Osteocyte (in vitro differentiated cells): ENCODE measurements at regions not wholly inside any gene's neighbourhood (a gene's known extent, or its start where the extent isn't known, plus 50 kb on each side); places are given as distances from the start of the nearest gene placed in this dataset.

ENCODE experiments used
- DNase-seq: peaks from one replicate; pipeline ENCODE4 v3.0.0; 2021; ENCODE audit warnings: mixed read lengths; ENCODE audit not compliant: unreplicated experiment; ENCODE audit errors: extremely low spot score
- H3K27ac Mint-ChIP-seq: one replicate; pipeline ENCODE4 v1.8.0; 2021; ENCODE audit warnings: mild to moderate bottlenecking, mixed read lengths; ENCODE audit not compliant: unreplicated experiment
- H3K27me3 Mint-ChIP-seq: one replicate; pipeline ENCODE4 v1.8.0; 2021; ENCODE audit warnings: mixed read lengths; ENCODE audit not compliant: unreplicated experiment
- H3K36me3 Mint-ChIP-seq: one replicate; pipeline ENCODE4 v1.8.0; 2021; ENCODE audit warnings: mixed read lengths; ENCODE audit not compliant: unreplicated experiment
- H3K4me1 Mint-ChIP-seq: one replicate; pipeline ENCODE4 v1.8.0; 2021; ENCODE audit warnings: mixed read lengths; ENCODE audit not compliant: unreplicated experiment
- H3K4me3 Mint-ChIP-seq: one replicate; pipeline ENCODE4 v1.8.0; 2021; ENCODE audit warnings: mild to moderate bottlenecking, moderate library complexity, mixed read lengths; ENCODE audit not compliant: unreplicated experiment
- H3K9me3 Mint-ChIP-seq: one replicate; pipeline ENCODE4 v1.8.0; 2021; ENCODE audit warnings: mixed read lengths; ENCODE audit not compliant: unreplicated experiment
- TF ChIP-seq, protein P1 (sequence below): fragments of 200-600 bp; sonication (generic); IDR thresholded peaks from 2 replicates; pipeline ENCODE4 v1.5.0; 2021; ENCODE audit warnings: antibody characterized with exemption, mild to moderate bottlenecking, moderate library complexity

DNA sequence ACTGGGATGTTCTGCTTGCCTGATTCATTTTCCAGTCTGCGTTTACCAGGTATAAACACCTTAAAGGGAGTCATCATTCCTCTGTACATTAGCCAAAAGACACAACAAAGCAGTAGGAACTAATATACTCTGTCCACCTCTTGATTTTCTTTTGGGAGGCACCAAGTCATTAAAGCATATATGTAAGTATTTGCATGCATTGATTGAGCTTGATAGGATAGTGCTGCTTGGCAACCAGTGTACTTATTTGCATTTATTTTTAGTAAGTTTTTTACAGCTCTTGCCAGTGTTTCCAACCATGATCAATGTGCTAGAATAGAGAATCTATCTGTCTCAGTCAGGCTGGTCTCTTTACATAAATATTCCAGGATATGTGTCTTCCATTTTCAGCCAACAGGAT lies 353.3 kb upstream of the SEMA3C start:
- H3K36me3 Mint-ChIP-seq, result no peaks in the 10 kb centered on the region
- TF ChIP-seq, protein P1, sequence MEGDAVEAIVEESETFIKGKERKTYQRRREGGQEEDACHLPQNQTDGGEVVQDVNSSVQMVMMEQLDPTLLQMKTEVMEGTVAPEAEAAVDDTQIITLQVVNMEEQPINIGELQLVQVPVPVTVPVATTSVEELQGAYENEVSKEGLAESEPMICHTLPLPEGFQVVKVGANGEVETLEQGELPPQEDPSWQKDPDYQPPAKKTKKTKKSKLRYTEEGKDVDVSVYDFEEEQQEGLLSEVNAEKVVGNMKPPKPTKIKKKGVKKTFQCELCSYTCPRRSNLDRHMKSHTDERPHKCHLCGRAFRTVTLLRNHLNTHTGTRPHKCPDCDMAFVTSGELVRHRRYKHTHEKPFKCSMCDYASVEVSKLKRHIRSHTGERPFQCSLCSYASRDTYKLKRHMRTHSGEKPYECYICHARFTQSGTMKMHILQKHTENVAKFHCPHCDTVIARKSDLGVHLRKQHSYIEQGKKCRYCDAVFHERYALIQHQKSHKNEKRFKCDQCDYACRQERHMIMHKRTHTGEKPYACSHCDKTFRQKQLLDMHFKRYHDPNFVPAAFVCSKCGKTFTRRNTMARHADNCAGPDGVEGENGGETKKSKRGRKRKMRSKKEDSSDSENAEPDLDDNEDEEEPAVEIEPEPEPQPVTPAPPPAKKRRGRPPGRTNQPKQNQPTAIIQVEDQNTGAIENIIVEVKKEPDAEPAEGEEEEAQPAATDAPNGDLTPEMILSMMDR, result no peak
- no peaks in the 10 kb centered on the region for H3K4me1 Mint-ChIP-seq
- DNase-seq, result no peak
- no peaks in the 10 kb centered on the region for H3K27me3 Mint-ChIP-seq
- no peak overlapping the region for H3K4me3 Mint-ChIP-seq
- no peak overlapping the region for H3K27ac Mint-ChIP-seq
- peaks cover 8% of the 10 kb centered on the region for H3K9me3 Mint-ChIP-seq

DNA sequence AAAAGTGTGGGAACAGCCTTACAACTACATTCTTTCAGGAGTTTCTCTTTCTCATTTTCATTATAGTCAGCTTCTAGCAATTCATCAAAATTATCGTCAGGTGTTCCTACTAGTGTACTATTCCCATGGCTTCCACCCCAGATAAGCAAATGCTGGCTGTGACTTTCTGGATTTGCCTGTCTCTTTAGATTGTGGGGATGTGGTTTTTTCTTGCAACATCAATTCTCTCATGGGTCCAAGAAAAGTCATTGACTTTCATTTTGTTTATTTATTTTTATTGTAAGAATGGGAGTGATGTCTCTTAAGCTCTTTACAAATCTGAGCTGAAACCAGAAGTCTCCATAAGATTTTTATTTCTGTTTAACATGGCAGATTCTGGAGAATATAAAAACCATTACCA lies 349.7 kb upstream of the SEMA3C start:
- H3K27me3 Mint-ChIP-seq, result no peaks in the 10 kb centered on the region
- no peak overlapping the region for H3K4me3 Mint-ChIP-seq
- TF ChIP-seq, protein P1, result no peak
- peaks cover 8% of the 10 kb centered on the region for H3K9me3 Mint-ChIP-seq
- peaks cover 6% of the 10 kb centered on the region for H3K36me3 Mint-ChIP-seq
- H3K4me1 Mint-ChIP-seq, result no peaks in the 10 kb centered on the region
- no peak for DNase-seq
- H3K27ac Mint-ChIP-seq, result no peak overlapping the region

DNA sequence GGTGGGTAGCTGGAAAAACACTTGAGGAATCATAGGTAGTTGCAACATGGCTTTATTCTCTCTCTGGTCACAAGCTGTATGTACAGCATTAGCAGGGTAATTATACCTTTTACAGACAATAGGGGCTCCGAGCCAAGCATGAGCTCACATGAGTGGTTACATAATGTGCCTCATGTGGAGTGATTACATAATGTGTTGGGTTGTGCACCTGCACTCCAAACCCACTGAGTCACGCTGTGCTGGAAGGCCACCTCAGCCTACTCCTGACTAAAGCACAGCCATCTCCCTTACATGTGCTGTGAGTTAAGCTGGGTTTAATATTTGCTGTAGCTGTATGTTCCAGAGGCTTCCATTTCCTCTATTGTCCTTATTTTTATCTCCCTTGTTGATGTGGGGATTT lies 348.7 kb upstream of the SEMA3C start:
- peaks cover 7% of the 10 kb centered on the region for H3K36me3 Mint-ChIP-seq
- no peak for DNase-seq

DNA sequence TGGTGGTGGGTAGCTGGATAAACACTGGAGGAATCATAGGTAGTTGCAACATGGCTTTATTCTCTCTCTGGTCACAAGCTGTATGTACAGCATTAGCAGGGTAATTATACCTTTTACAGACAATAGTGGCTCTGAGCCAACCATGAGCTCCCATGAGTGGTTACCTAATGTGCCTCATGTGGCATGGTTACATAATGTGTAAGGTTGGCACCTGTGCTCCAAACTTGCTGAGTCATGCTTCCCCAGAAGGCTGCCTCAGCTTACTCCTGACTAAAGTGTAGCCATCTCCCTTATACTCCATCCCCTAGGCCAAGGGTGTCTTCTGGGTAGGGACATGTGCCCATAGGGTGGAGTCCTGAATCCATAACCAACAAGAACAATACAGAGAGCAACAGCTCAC lies 345.3 kb upstream of the SEMA3C start:
- Mint-ChIP-seq H3K9me3 (peaks cover 40% of the 10 kb centered on the region), H3K4me3 (no peak overlapping the region), H3K4me1 (no peaks in the 10 kb centered on the region), H3K27me3 (no peaks in the 10 kb centered on the region), H3K36me3 (peaks cover 20% of the 10 kb centered on the region), H3K27ac (no peak overlapping the region)
- DNase-seq, result no peak
- TF ChIP-seq, protein P1, result no peak

More for the DNA sequence above, 348.7 kb upstream of the SEMA3C start:
- H3K27me3 Mint-ChIP-seq, result no peaks in the 10 kb centered on the region
- no peak overlapping the region for H3K27ac Mint-ChIP-seq
- H3K4me1 Mint-ChIP-seq, result no peaks in the 10 kb centered on the region
- TF ChIP-seq, protein P1, result no peak
- peaks cover 18% of the 10 kb centered on the region for H3K9me3 Mint-ChIP-seq
- H3K4me3 Mint-ChIP-seq, result no peak overlapping the region

DNA sequence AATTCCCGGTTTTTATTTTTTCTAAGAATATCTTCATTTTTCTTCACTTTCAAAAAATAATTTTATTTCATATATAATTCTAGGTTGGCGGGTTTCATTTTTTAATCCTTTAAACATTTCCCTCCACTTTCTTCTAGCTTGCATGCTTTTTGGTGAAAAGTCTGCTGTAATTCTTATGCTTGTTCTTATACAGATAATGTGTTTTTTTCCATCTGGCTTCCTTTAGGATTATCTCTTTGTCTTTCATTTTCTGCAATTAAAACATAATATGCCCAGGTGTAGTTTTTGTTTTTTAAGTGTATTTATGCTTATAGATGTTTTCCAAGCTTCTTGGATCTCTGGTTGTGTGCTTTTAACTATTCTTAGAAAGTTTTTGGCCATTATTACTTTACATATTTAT lies 341.3 kb upstream of the SEMA3C start:
- Mint-ChIP-seq H3K9me3 (peaks cover 40% of the 10 kb centered on the region), H3K27ac (no peak overlapping the region), H3K4me1 (no peaks in the 10 kb centered on the region), H3K36me3 (peaks cover 20% of the 10 kb centered on the region), H3K4me3 (no peak overlapping the region), H3K27me3 (no peaks in the 10 kb centered on the region)
- DNase-seq, result no peak
- TF ChIP-seq, protein P1, result no peak
